H1 (cell line): ENCODE measurements at regions not wholly inside any gene's neighbourhood (a gene's known extent, or its start where the extent isn't known, plus 50 kb on each side); places are given as distances from the start of the nearest gene placed in this dataset.

ENCODE experiments used
- ATF3 ChIP-seq: IDR thresholded peaks from 2 replicates; pipeline ENCODE4 v1.6.1; 2011; ENCODE audit warnings: low read depth, mild to moderate bottlenecking, low read length; ENCODE audit not compliant: insufficient read depth
- CBX5 ChIP-seq: fragments of 300-800, 300-1000 bp; sonication (generic); IDR thresholded peaks from 2 replicates; pipeline ENCODE4 v1.7.1; 2016; ENCODE audit warnings: antibody characterized with exemption, low read length, low read depth
- CBX8 ChIP-seq: fragments of 300-800, 300-1000 bp; sonication (generic); IDR thresholded peaks from 2 replicates; pipeline ENCODE4 v1.7.1; 2016; ENCODE audit warnings: low read depth, low read length, borderline replicate concordance
- CEBPB ChIP-seq: IDR thresholded peaks from 2 replicates; pipeline ENCODE4 v1.6.1; 2012; ENCODE audit warnings: low read depth, low read length
- CHD7 ChIP-seq: fragments of 300-600 bp; sonication (generic); IDR thresholded peaks from 2 replicates; pipeline ENCODE4 v1.7.1; 2012; ENCODE audit warnings: low read length, moderate library complexity, mild to moderate bottlenecking, inconsistent platforms; ENCODE audit not compliant: insufficient replicate concordance
- E2F6 ChIP-seq: IDR thresholded peaks from 2 replicates; pipeline ENCODE4 v1.6.1; 2012; ENCODE audit warnings: inconsistent platforms

GRCh38 chr5:166938071-166938470 lies 1353.4 kb upstream of the WWC1 start (continued):
- no peak for TF ChIP-seq CHD7
- TF ChIP-seq CBX8 = no peak
- no peak for TF ChIP-seq ATF3
- no peak for TF ChIP-seq E2F6
- no peak for TF ChIP-seq CEBPB
- TF ChIP-seq CBX5 = no peak
